ENCODE measurements at regions not wholly inside any gene's neighbourhood (a gene's known extent, or its start where the extent isn't known, plus 50 kb on each side); places are given as distances from the start of the nearest gene placed in this dataset.

DNA sequence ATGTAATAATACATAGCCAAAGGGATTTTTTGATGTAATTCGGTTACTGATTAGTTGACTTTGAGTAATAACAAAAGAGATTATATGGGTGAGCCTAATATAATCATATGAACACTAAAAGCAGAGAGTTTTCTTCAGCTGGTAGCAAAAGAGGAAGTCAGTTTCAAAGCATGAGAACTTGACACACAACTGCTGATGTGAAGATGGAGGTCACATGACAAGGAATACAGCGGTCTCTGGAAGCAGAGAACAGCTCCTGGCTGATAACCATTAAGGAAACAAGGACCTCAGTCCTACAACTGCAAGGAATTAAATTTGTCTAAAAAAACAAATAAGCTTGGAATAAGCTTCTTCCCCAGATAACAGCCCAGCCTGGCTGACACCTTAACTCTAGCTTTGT, 119.1 kb upstream of the PRNP start:
- DNase-seq (ENCODE audit: low spot score), result no peak
- no TSS peak for BruUV-seq (replicated peaks)

DNA sequence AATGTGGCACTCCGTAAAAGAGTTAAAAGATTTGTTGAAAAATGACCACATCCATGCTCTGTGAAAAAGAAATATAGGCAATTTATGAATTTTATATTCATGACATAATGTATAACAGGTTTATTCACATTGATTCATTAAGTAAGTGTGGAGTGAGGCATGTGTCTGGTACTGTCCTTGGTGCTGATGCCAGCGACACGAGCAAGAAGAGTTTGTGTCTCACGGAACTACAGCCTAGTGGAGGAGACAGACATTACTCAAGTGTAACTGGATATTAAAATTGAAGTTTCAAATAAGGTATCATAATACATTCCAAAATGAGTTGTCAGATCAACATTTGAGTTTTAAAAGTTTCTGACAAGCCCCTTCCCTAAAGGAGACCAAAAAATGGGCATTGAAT, 122.7 kb upstream of the PRNP start:
- no peaks in the 10 kb centered on the region for H3K4me1 ChIP-seq (ENCODE audit: insufficient read depth, low read length, poor library complexity, severe bottlenecking)
- intact Hi-C loops (cut with micrococcal nuclease; ENCODE audit: unreplicated experiment), result no loop called here
- DNase-seq (ENCODE audit: low spot score), result no peak
- no peaks in the 10 kb centered on the region for H3K36me3 ChIP-seq (ENCODE audit: insufficient read depth, low read length)
- H3K4me2 ChIP-seq (ENCODE audit: low read length), result no peak overlapping the region
- CTCF ChIA-PET (ENCODE audit: unreplicated experiment), result no interaction called here
- BruUV-seq (replicated peaks), result no TSS peak
- no peak overlapping the region for H2AFZ ChIP-seq (ENCODE audit: low read length)
- TF ChIP-seq EZH2phosphoT487 (IDR thresholded peaks at IDR 0.05; ENCODE audit: borderline replicate concordance, low read depth, low read length), result no peak
- TF ChIP-seq, protein P1, sequence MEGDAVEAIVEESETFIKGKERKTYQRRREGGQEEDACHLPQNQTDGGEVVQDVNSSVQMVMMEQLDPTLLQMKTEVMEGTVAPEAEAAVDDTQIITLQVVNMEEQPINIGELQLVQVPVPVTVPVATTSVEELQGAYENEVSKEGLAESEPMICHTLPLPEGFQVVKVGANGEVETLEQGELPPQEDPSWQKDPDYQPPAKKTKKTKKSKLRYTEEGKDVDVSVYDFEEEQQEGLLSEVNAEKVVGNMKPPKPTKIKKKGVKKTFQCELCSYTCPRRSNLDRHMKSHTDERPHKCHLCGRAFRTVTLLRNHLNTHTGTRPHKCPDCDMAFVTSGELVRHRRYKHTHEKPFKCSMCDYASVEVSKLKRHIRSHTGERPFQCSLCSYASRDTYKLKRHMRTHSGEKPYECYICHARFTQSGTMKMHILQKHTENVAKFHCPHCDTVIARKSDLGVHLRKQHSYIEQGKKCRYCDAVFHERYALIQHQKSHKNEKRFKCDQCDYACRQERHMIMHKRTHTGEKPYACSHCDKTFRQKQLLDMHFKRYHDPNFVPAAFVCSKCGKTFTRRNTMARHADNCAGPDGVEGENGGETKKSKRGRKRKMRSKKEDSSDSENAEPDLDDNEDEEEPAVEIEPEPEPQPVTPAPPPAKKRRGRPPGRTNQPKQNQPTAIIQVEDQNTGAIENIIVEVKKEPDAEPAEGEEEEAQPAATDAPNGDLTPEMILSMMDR (conservative IDR thresholded peaks at IDR 0.05; ENCODE audit: low read length), result no peak
- no peak overlapping the region for H3K27ac ChIP-seq (ENCODE audit: low read depth, low read length, poor library complexity, severe bottlenecking)
- H4K20me1 ChIP-seq (ENCODE audit: insufficient read depth, low read length), result no peaks in the 10 kb centered on the region
- no peaks in the 10 kb centered on the region for H3K9me3 ChIP-seq (ENCODE audit: low read length)
- no peak overlapping the region for H3K4me3 ChIP-seq (ENCODE audit: low read depth, low read length, poor library complexity, severe bottlenecking)
- no peaks in the 10 kb centered on the region for H3K9me2 ChIP-seq (ENCODE audit: insufficient read depth, low read length)
- H3K79me2 ChIP-seq (ENCODE audit: insufficient read depth, low read depth, low read length), result no peaks in the 10 kb centered on the region
- POLR2A ChIA-PET, result no interaction called here

More for the DNA sequence above, 119.1 kb upstream of the PRNP start:
- Histone ChIP-seq H3K9me2 (ENCODE audit: insufficient read depth, low read length) (no peaks in the 10 kb centered on the region), H3K4me2 (ENCODE audit: low read length) (no peak overlapping the region), H3K9me3 (ENCODE audit: low read length) (no peaks in the 10 kb centered on the region), H3K27ac (ENCODE audit: low read depth, low read length, poor library complexity, severe bottlenecking) (no peak overlapping the region), H4K20me1 (ENCODE audit: insufficient read depth, low read length) (no peaks in the 10 kb centered on the region), H3K4me1 (ENCODE audit: insufficient read depth, low read length, poor library complexity, severe bottlenecking) (no peaks in the 10 kb centered on the region), H2AFZ (ENCODE audit: low read length) (no peak overlapping the region), H3K79me2 (ENCODE audit: insufficient read depth, low read depth, low read length) (no peaks in the 10 kb centered on the region), H3K4me3 (ENCODE audit: low read depth, low read length, poor library complexity, severe bottlenecking) (no peak overlapping the region), H3K36me3 (ENCODE audit: insufficient read depth, low read length) (no peaks in the 10 kb centered on the region)
- TF ChIP-seq, protein P1 (conservative IDR thresholded peaks at IDR 0.05; ENCODE audit: low read length), result no peak
- no peak for TF ChIP-seq EZH2phosphoT487 (IDR thresholded peaks at IDR 0.05; ENCODE audit: borderline replicate concordance, low read depth, low read length)
- ChIA-PET POLR2A (no interaction called here), CTCF (ENCODE audit: unreplicated experiment) (no interaction called here)
- intact Hi-C loops (cut with micrococcal nuclease; ENCODE audit: unreplicated experiment), result no loop called here

DNA sequence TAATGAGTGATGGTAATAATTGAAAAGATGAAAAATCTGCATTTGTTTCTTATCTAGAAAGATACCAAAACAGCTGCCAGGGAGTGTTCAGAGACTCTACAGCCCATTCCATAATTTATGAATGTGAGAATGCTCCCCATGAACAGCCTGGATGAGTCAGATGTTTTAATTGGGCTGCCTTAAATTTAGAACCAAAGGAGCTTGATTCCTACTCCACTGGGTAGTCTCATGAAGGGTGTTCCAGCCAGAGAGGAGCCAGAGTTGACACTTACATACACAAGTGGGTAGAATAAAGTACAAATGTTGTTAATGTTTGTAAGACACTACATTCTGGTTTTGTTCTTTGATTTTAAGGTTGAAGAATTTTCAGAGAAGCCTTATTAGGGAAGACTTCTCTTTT, 123.2 kb upstream of the PRNP start:
- DNase-seq (ENCODE audit: low spot score), result no peak
- Histone ChIP-seq H3K9me3 (ENCODE audit: low read length) (no peaks in the 10 kb centered on the region), H3K79me2 (ENCODE audit: insufficient read depth, low read depth, low read length) (no peaks in the 10 kb centered on the region), H3K4me1 (ENCODE audit: insufficient read depth, low read length, poor library complexity, severe bottlenecking) (no peaks in the 10 kb centered on the region), H4K20me1 (ENCODE audit: insufficient read depth, low read length) (no peaks in the 10 kb centered on the region), H3K9me2 (ENCODE audit: insufficient read depth, low read length) (no peaks in the 10 kb centered on the region), H3K36me3 (ENCODE audit: insufficient read depth, low read length) (no peaks in the 10 kb centered on the region), H3K4me3 (ENCODE audit: low read depth, low read length, poor library complexity, severe bottlenecking) (no peak overlapping the region), H2AFZ (ENCODE audit: low read length) (no peak overlapping the region), H3K27ac (ENCODE audit: low read depth, low read length, poor library complexity, severe bottlenecking) (no peak overlapping the region), H3K4me2 (ENCODE audit: low read length) (no peak overlapping the region)
- POLR2A ChIA-PET, result interaction anchor here (1.0 kb wide), 1 partner anchor 11 kb away, joined by 3 read pairs; no protein-coding TSS in a partner anchor
- TF ChIP-seq EZH2phosphoT487 (IDR thresholded peaks at IDR 0.05; ENCODE audit: borderline replicate concordance, low read depth, low read length), result no peak
- CTCF ChIA-PET (ENCODE audit: unreplicated experiment), result no interaction called here
- intact Hi-C loops (cut with micrococcal nuclease; ENCODE audit: unreplicated experiment), result no loop called here
- no TSS peak for BruUV-seq (replicated peaks)
